Uterus (tissue), 3 donors: ENCODE measurements at regions not wholly inside any gene's neighbourhood (a gene's known extent, or its start where the extent isn't known, plus 50 kb on each side); places are given as distances from the start of the nearest gene placed in this dataset.

Source experiments
- DNase-seq, 2 donors: peaks; one replicate each; pipeline ENCODE4 v3.0.0-alpha.2; 2019 to 2020
- H3K27ac ChIP-seq, 2 donors: fragments of 200-600 bp; sonication (generic); 1 replicate in 1 of 2; 2 replicates in 1 of 2; pipeline ENCODE4 v1.5.1; 2016 to 2018
- H3K27me3 ChIP-seq, 2 donors: fragments of 200-600 bp; sonication (generic); one replicate each; pipeline ENCODE4 v1.5.1; 2018 to 2019; ENCODE audit warnings: control low read depth in 1 of 2
- H3K36me3 ChIP-seq, 2 donors: fragments of 200-600 bp; sonication (generic); one replicate each; pipeline ENCODE4 v1.5.1; 2019; ENCODE audit warnings: control low read depth in 1 of 2
- H3K4me1 ChIP-seq, 2 donors: fragments of 200-600 bp; sonication (generic); one replicate each; pipeline ENCODE4 v1.5.1; 2018 to 2019; ENCODE audit warnings: control low read depth in 1 of 2
- H3K4me3 ChIP-seq, 2 donors: fragments of 200-600 bp; sonication (generic); 1 replicate in 1 of 2; 2 replicates in 1 of 2; pipeline ENCODE4 v1.5.1; 2018 to 2019; ENCODE audit warnings: mild to moderate bottlenecking in 1 of 2
- H3K9me3 ChIP-seq, 2 donors: fragments of 200-600 bp; sonication (generic); one replicate each; pipeline ENCODE4 v1.5.1; 2019; ENCODE audit warnings: control low read depth in 1 of 2
- POLR2A ChIP-seq, 2 donors: fragments of 450-650 bp; IDR thresholded peaks; one replicate each; pipeline ENCODE4 v1.6.1; 2016; ENCODE audit warnings: antibody characterized with exemption in 2 of 2, mild to moderate bottlenecking in 1 of 2, moderate library complexity in 1 of 2
- intact Hi-C: fragments of 100-400 bp; cut with DNase I; formaldehyde crosslinking; loops from one replicate; pipeline ENCODE4 v1.15.1; 2023; ENCODE audit warnings: low total_unique reads
- TF ChIP-seq, protein P1 (sequence below), 4 experiments: fragments of 200-600 bp in 2 of 4; fragments of 450-650 bp in 2 of 4; sonication (generic) in 2 of 4; IDR thresholded peaks; one replicate each; pipeline ENCODE4 v1.5.1; 2016 to 2019; ENCODE audit warnings: antibody characterized with exemption in 4 of 4, mild to moderate bottlenecking in 2 of 4, moderate library complexity in 1 of 4
- donor health status: DM: yes; HTN: yes; CAD: no.

DNA sequence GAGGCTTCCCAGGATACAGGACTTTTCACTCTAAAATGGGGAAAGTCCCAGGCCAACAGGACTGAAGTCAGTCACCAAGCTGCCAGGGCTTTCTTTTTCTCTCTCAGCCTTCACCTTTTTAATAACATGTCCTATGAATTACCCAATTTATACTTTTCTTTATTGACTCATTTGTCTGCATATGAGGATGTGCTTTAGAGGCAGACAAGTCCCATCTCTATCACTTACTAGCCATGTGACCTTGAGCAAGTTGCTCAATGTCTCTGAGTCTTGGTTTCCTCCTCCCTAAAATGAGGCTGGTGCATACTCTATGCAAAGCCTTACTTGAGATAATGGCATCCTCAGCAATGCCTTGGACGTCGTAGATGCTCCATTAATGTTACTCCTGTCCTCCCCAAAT is 98.1 kb upstream of the TMPO start:
- H3K9me3 ChIP-seq: no peaks in the 10 kb centered on the region
- no peak overlapping the region for H3K4me3 ChIP-seq
- no peaks in the 10 kb centered on the region for H3K27me3 ChIP-seq
- DNase-seq: no peak
- H3K4me1 ChIP-seq: peaks cover 0 to 5% of the 10 kb centered on the region in 2 donors
- intact Hi-C loops: no loop called here
- H3K27ac ChIP-seq: no peak overlapping the region
- no peak for TF ChIP-seq POLR2A (IDR thresholded peaks at IDR 0.05)
- TF ChIP-seq, protein P1, sequence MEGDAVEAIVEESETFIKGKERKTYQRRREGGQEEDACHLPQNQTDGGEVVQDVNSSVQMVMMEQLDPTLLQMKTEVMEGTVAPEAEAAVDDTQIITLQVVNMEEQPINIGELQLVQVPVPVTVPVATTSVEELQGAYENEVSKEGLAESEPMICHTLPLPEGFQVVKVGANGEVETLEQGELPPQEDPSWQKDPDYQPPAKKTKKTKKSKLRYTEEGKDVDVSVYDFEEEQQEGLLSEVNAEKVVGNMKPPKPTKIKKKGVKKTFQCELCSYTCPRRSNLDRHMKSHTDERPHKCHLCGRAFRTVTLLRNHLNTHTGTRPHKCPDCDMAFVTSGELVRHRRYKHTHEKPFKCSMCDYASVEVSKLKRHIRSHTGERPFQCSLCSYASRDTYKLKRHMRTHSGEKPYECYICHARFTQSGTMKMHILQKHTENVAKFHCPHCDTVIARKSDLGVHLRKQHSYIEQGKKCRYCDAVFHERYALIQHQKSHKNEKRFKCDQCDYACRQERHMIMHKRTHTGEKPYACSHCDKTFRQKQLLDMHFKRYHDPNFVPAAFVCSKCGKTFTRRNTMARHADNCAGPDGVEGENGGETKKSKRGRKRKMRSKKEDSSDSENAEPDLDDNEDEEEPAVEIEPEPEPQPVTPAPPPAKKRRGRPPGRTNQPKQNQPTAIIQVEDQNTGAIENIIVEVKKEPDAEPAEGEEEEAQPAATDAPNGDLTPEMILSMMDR (IDR thresholded peaks at IDR 0.05): no peak
- no peaks in the 10 kb centered on the region for H3K36me3 ChIP-seq

DNA sequence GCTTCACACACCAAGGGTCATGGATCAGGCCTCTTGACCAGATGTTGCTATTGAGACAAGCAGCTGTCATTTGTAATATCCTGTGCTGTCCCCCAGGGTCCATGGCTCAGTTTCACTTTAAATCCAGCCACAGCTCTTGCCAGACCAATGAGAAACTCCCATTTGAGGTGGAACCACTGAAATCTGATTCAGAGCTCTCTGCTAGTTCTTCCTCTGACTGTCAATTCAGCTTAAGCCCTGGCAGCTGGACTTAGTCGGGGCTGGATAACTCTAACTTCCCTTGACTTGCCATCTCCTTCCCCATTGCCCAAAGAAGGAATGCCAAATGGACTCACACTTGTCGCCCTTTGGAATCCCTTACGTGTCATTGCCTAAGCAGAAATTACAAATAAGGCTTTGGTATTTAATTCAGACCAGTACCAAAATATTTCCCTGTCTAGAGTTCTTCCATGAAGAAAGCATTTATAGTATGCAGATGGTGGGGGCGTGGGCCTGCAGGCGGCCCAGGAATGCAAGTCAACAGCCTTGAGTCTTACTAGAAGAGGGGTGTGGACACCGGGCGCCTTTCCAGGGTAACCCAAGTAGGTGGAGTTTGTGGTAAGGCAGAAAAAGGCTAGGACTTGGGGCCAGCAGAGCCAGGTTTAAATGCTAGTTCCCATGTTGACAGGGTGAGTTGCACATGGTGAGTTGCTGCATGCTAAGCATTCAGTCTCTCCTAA is 96.9 kb upstream of the TMPO start:
- peak overlapping the region; percentile 60 for H3K27ac ChIP-seq
- H3K36me3 ChIP-seq: no peaks in the 10 kb centered on the region
- no peaks in the 10 kb centered on the region for H3K9me3 ChIP-seq
- peak; percentile 74 to 83 for DNase-seq
- intact Hi-C loops: no loop called here
- no peak overlapping the region for H3K4me3 ChIP-seq
- peaks cover 0 to 5% of the 10 kb centered on the region in 2 donors for H3K4me1 ChIP-seq
- H3K27me3 ChIP-seq: no peaks in the 10 kb centered on the region
- TF ChIP-seq, protein P1 (IDR thresholded peaks at IDR 0.05): no peak
- TF ChIP-seq POLR2A (IDR thresholded peaks at IDR 0.05): no peak

DNA sequence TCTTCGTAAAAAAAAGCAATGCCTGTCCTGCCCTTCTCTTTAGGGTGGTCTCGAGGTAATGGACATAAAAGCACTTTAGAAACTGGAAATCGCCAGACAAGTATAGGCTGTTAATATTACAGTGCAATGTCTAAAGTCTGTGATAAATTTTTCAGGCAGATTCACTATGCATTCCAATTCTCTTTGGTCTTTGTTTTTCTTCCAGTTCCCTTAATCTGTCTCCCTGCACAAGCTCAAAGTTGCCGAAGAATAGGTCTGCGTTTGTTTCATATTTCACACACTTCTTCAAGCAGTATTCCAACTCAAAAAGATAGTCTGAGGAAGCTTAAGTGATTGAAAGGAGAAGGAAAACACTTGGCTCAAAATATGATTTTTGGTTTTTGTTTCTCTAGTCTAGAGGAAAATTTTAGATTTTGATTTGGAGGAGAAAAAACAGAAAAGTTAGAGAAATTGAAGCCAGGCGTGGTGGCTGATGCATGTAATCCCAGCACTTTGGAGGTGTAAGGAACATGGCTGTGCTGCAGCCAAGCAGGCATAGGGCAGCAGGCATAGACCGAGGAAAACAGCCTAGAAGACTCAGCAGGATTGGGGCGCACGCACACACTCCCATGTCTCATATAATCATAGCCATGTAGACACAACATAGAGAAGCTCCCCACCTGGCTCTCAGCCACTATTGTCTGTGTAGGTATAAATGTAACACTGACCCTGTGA is 96.2 kb upstream of the TMPO start:
- H3K27ac ChIP-seq: peak overlapping the region; percentile 60
- TF ChIP-seq POLR2A (IDR thresholded peaks at IDR 0.05): no peak
- TF ChIP-seq, protein P1 (IDR thresholded peaks at IDR 0.05): no peak
- H3K27me3 ChIP-seq: no peaks in the 10 kb centered on the region
- intact Hi-C loops: no loop called here
- H3K4me1 ChIP-seq: peaks cover 0 to 5% of the 10 kb centered on the region in 2 donors
- no peaks in the 10 kb centered on the region for H3K9me3 ChIP-seq
- H3K36me3 ChIP-seq: no peaks in the 10 kb centered on the region
- no peak overlapping the region for H3K4me3 ChIP-seq
- DNase-seq: no peak

DNA sequence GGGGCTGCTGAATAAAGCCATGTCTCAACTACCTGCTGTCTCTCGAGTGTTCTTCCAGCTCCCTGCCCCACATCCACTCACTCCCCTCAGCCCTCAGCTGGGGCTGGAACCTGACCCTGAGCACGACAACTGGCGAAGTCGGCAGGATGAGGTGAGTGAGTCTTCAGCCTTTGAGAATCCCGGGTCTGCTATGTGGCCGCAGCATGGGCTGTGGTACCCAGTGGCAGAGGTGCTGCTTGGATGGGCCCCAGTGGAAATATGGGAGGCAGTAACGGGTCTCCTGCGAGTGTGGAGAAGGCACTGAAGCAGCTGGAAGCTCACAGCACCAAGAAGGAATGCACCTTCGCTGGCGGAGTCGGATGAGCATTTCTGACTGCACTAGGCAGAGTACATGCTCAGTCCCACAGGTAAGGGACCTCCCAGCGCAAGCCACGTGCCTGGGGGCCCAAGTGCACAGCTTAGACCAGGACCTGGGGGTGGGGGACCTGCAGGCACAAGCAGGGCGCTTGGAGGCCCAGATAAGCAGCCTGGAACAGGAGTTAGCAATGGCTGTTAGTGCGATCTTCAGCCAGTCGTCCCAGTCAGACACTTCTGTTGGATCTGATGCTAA is 95.5 kb upstream of the TMPO start:
- Histone ChIP-seq H3K9me3 (no peaks in the 10 kb centered on the region), H3K27ac (peak overlapping the region; percentile 60)

More for the DNA sequence above, 95.5 kb upstream of the TMPO start:
- intact Hi-C loops: loop anchor here (5.0 kb wide), 1 partner anchor 97 kb away; the partner anchor contains the start of gene TMPO
- DNase-seq: no peak
- no peak overlapping the region for H3K4me3 ChIP-seq
- H3K36me3 ChIP-seq: no peaks in the 10 kb centered on the region
- H3K4me1 ChIP-seq: peaks cover 0 to 5% of the 10 kb centered on the region in 2 donors
- no peak for TF ChIP-seq POLR2A (IDR thresholded peaks at IDR 0.05)
- TF ChIP-seq, protein P1 (IDR thresholded peaks at IDR 0.05): no peak
- no peaks in the 10 kb centered on the region for H3K27me3 ChIP-seq
